GM12892 (cell line): ENCODE measurements at regions not wholly inside any gene's neighbourhood (a gene's known extent, or its start where the extent isn't known, plus 50 kb on each side); places are given as distances from the start of the nearest gene placed in this dataset.

Experiments
- DNase-seq: peaks from one replicate; pipeline ENCODE4 v3.0.0; 2011; ENCODE audit not compliant: insufficient read length
- FAIRE-seq: peaks from 2 replicates; lab custom pipeline; 2011; peaks lifted over from hg19 to GRCh38; lab: Jason Lieb, UNC
- POLR2A ChIP-seq: IDR thresholded peaks from 2 replicates; pipeline ENCODE4 v1.6.1; 2011; ENCODE audit warnings: low read depth, low read length, control low read depth
- POLR2AphosphoS5 ChIP-seq: IDR thresholded peaks from 2 replicates; pipeline ENCODE4 v1.6.1; 2011; ENCODE audit warnings: low read depth, low read length, control low read depth
- TAF1 ChIP-seq: IDR thresholded peaks from 2 replicates; pipeline ENCODE4 v1.6.1; 2011; ENCODE audit warnings: low read depth, mild to moderate bottlenecking, control low read depth, low read length, borderline replicate concordance

DNA sequence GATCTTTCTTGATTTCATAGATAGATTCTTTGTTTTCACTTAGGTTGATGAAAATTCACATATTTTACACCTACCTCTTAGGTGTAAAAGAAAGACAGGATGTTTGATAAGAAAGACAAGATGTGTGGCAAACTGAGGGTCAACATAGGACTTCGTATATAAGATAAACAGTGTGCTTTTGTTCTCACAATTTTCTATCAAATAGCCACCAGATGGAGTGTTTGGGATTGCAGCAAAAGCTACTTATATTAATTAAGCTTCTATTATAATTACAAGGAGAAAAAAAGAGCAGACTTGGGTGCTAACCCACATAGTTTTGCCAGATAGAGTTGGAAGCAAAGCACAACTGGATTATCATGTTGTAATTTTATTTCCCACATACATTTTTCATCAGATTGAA lies 232.9 kb downstream of the CDH7 start:
- DNase-seq (no peak), FAIRE-seq (no peak)
- TF ChIP-seq POLR2A (no peak), TAF1 (no peak), POLR2AphosphoS5 (no peak)

DNA sequence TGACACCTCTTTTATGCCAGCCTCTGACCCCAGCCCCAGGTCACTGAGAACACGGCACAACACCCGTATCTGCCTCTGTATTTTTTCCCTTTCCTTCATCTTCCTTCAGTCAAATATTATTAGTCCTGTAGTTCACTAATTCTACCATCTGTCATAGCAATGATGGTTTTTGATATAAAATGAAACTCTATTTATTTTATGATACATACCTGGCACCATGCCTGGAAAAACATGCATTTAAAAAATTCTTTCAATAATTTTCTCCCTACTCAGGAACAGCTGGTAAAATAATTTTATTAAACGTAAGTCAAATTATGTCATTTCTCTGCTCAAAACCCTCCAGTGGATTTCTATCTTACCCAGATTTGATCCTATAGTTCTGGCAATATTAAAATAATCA lies 224.7 kb downstream of the CDH7 start:
- FAIRE-seq = no peak
- no peak for DNase-seq
- TF ChIP-seq TAF1 (no peak), POLR2AphosphoS5 (no peak), POLR2A (no peak)

GRCh38 chr18:65974758-65975157 lies 223.9 kb downstream of the CDH7 start:
- no peak for TF ChIP-seq TAF1
- no peak for TF ChIP-seq POLR2A
- TF ChIP-seq POLR2AphosphoS5 = no peak
- FAIRE-seq = no peak
- no peak for DNase-seq

DNA sequence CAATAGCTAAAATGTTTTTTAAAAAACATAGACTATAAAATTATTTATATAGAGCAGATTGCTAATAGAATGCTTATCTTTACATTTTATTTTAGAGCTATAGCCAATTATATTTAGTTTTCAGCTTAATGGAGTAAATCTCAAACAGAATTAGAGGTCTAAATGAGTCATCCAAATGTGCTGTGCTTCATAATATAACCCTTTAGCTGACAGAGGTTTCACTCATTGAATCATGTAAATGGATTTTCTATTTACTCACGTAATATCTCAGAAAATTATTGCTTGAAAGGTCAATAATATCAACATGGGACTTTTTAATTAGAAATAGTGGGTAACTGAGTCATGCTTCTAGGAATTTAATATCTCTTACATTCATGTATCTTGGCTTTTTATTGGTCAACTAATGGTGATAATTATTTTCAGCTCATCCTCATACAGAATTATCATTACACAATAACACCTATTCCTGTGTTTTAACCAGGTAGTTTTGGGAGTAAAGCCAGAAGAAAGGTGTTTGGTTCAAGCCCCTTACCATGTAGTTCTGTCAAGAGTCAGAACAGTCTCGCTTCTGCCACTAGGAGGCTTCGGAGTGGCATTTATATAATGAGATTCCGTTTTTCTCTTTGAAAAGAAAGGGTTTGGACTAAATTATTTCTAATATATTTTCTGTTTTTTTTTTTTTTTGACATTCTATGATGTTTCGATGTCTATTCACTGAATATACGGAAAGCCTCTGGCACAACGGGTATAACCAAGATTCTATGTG lies 217.6 kb downstream of the CDH7 start:
- no peak for DNase-seq

DNA sequence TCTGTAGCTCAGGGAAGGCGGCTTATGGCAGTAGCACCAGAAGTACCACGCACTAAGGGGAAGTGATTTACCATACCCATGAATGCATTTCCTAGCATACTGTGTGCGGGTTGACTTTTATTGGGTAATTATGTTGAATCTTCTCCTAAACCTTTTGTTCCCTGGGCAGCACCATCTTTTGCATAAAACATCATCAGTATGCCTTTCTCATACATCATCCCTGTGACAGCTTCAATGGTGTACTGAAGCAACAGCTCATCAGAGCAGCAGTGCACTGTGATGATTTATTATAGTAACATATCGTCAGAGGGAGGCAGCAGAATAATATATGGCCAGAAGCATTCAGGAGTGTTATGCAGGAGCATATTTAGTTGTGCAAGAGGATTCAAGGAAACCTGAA lies 204.9 kb downstream of the CDH7 start:
- no peak for TF ChIP-seq POLR2AphosphoS5
- no peak for TF ChIP-seq TAF1
- no peak for TF ChIP-seq POLR2A
- DNase-seq = no peak
- no peak for FAIRE-seq

More for the DNA sequence above, 217.6 kb downstream of the CDH7 start:
- FAIRE-seq = no peak
- TF ChIP-seq POLR2AphosphoS5 (no peak), TAF1 (no peak), POLR2A (no peak)

DNA sequence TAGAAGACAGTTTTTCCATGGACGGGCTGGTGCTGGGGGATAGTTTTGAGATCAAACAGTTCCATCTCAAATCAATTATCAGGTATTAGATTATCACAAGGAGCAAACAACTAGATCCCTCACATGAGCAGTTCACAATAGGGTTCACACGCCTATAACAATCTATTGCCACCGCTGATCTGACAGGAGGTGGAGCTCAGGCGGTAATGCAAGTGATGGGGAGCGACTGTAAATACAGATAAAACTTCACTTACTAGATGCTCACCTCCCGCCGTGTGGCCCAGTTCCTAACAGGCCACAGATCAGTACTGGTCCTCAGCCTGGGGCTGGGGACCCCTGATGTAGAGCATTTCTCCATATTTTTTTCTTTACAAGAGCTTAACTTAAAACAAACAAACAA lies 203.6 kb downstream of the CDH7 start:
- FAIRE-seq (no peak), DNase-seq (no peak)
- TF ChIP-seq TAF1 = no peak
- TF ChIP-seq POLR2A = no peak
- TF ChIP-seq POLR2AphosphoS5 = no peak

DNA sequence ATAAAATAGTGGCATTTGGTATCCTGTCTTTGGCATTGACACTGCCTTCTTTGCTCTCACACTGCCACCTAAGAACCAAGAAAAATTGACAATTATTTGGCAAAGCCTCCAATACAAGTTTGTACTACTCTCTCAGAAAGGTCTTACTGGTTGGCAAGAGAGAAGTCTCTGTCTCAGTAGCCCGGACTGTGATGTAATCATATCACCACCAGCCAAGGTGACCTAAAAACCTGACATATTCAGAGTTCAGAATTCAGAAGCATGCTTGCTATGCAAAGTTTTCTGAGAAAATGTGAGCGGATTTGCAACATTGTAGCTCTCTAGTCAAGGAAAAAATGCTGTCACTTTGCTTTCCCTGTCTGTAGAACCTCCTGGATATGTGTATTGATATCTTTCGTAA lies 196.0 kb downstream of the CDH7 start:
- TF ChIP-seq POLR2AphosphoS5 (no peak), TAF1 (no peak), POLR2A (no peak)
- DNase-seq (no peak), FAIRE-seq (no peak)

- FAIRE-seq = no peak
- no peak for TF ChIP-seq POLR2AphosphoS5
- TF ChIP-seq POLR2A = no peak
- TF ChIP-seq TAF1 = no peak
- DNase-seq = no peak
Observed at GRCh38 chr18:65943268-65943667, 192.5 kb downstream of the CDH7 start.

DNA sequence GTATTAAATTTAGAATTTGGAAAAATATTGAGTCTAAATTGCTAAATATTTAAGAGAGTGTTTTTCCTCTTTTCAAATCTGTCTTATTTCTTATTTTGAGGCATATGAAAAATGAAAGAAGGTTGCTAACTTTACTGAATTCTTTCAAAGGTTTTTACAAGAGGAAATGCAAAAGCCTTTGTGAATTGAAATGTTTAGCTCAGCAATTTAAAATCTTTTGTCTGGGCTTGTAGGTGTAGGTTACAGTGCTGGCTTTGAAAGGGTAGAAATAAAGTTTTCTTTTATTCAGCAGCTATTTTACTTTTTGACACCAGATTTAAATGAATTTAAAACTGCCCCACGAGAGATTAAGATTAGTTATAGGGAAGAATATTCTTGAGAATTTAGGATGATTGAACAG lies 192.0 kb downstream of the CDH7 start:
- no peak for DNase-seq
- FAIRE-seq = no peak
- TF ChIP-seq TAF1 = no peak
- TF ChIP-seq POLR2AphosphoS5 = no peak
- TF ChIP-seq POLR2A = no peak

- TF ChIP-seq TAF1 (no peak), POLR2A (no peak), POLR2AphosphoS5 (no peak)
- no peak for DNase-seq
- no peak for FAIRE-seq
Observed at GRCh38 chr18:65942104-65942503, 191.3 kb downstream of the CDH7 start.

- FAIRE-seq = no peak
- TF ChIP-seq TAF1 (no peak), POLR2AphosphoS5 (no peak), POLR2A (no peak)
- DNase-seq = no peak
Observed at GRCh38 chr18:65941482-65941881, 190.7 kb downstream of the CDH7 start.
